ENCODE measurements at regions not wholly inside any gene's neighbourhood (a gene's known extent, or its start where the extent isn't known, plus 50 kb on each side); places are given as distances from the start of the nearest gene placed in this dataset.

GRCh38 chr9:104367507-104367906 lies 136.6 kb upstream of the OR13F1 start:
- TF ChIP-seq CTCF (IDR thresholded peaks at IDR 0.05; ENCODE audit: low read length) (no peak), EZH2 (IDR thresholded peaks at IDR 0.05; ENCODE audit: borderline replicate concordance, low read length) (no peak)
